IPS-20b (cell line): ENCODE measurements at regions not wholly inside any gene's neighbourhood (a gene's known extent, or its start where the extent isn't known, plus 50 kb on each side); places are given as distances from the start of the nearest gene placed in this dataset.
A peak's percentile ranks its signal among the peaks of the same experiment; 100 is the strongest.
"Not testable (repeated sequence)": the region's sequence is repeated elsewhere in the genome, so short reads cannot be mapped to it uniquely, and the experiment has no call there.

Experiments
- H3K27ac ChIP-seq: one replicate; pipeline ENCODE4 v1.5.1; 2013; ENCODE audit warnings: low read length
- H3K27me3 ChIP-seq: 2 replicates; pipeline ENCODE4 v1.6.1; 2013; ENCODE audit warnings: mild to moderate bottlenecking, low read length, inconsistent platforms; ENCODE audit not compliant: insufficient read depth
- H3K36me3 ChIP-seq: 2 replicates; pipeline ENCODE4 v1.6.1; 2013; ENCODE audit warnings: low read depth, mild to moderate bottlenecking, inconsistent platforms, low read length, moderate library complexity; ENCODE audit not compliant: insufficient read depth
- H3K4me1 ChIP-seq: 2 replicates; pipeline ENCODE4 v1.6.1; 2013; ENCODE audit warnings: mild to moderate bottlenecking, control low read depth, inconsistent platforms, low read length, moderate library complexity; ENCODE audit not compliant: insufficient read depth
- H3K4me3 ChIP-seq: 2 replicates; pipeline ENCODE4 v1.5.1; 2013; ENCODE audit warnings: mild to moderate bottlenecking, low read length, inconsistent platforms
- H3K9ac ChIP-seq: 2 replicates; pipeline ENCODE4 v1.6.1; 2013; ENCODE audit warnings: low read depth, mild to moderate bottlenecking, inconsistent platforms, low read length, moderate library complexity
- H3K9me3 ChIP-seq: 2 replicates; pipeline ENCODE4 v1.6.1; 2013; ENCODE audit warnings: mild to moderate bottlenecking, low read depth, low read length, inconsistent platforms; ENCODE audit not compliant: insufficient read depth

- Histone ChIP-seq H3K27me3 (no peaks in the 10 kb centered on the region), H3K9me3 (no peaks in the 10 kb centered on the region), H3K27ac (no peak overlapping the region), H3K4me1 (no peaks in the 10 kb centered on the region), H3K4me3 (no peak overlapping the region), H3K9ac (no peak overlapping the region), H3K36me3 (no peaks in the 10 kb centered on the region)
Measured at GRCh38 chr6:15755526-15755925, 92.7 kb upstream of the DTNBP1 start.

- no peak overlapping the region for H3K9ac ChIP-seq
- H3K4me1 ChIP-seq, result no peaks in the 10 kb centered on the region
- H3K27me3 ChIP-seq, result no peaks in the 10 kb centered on the region
- no peak overlapping the region for H3K27ac ChIP-seq
- H3K4me3 ChIP-seq, result no peak overlapping the region
- no peaks in the 10 kb centered on the region for H3K9me3 ChIP-seq
- H3K36me3 ChIP-seq, result no peaks in the 10 kb centered on the region
Measured at GRCh38 chr6:15754706-15755079, 91.9 kb upstream of the DTNBP1 start.

- no peaks in the 10 kb centered on the region for H3K4me1 ChIP-seq
- H3K27ac ChIP-seq, result no peak overlapping the region
- no peaks in the 10 kb centered on the region for H3K36me3 ChIP-seq
- H3K9ac ChIP-seq, result no peak overlapping the region
- H3K27me3 ChIP-seq, result no peaks in the 10 kb centered on the region
- no peak overlapping the region for H3K4me3 ChIP-seq
- no peaks in the 10 kb centered on the region for H3K9me3 ChIP-seq
Measured at GRCh38 chr6:15754035-15754705, 91.3 kb upstream of the DTNBP1 start.

- Histone ChIP-seq H3K4me1 (no peaks in the 10 kb centered on the region), H3K4me3 (no peak overlapping the region), H3K27ac (no peak overlapping the region), H3K9ac (no peak overlapping the region), H3K27me3 (no peaks in the 10 kb centered on the region), H3K9me3 (no peaks in the 10 kb centered on the region), H3K36me3 (no peaks in the 10 kb centered on the region)
Measured at GRCh38 chr6:15752820-15753219, 90.0 kb upstream of the DTNBP1 start.

- Histone ChIP-seq H3K4me3 (no peak overlapping the region), H3K9ac (no peak overlapping the region), H3K4me1 (no peaks in the 10 kb centered on the region), H3K9me3 (no peaks in the 10 kb centered on the region), H3K36me3 (no peaks in the 10 kb centered on the region), H3K27ac (no peak overlapping the region), H3K27me3 (no peaks in the 10 kb centered on the region)
Measured at GRCh38 chr6:15751721-15752350, 89.0 kb upstream of the DTNBP1 start.

- Histone ChIP-seq H3K27ac (no peak overlapping the region), H3K4me1 (peaks cover 11% of the 10 kb centered on the region; the same call in 1 of the 2 replicates), H3K27me3 (no peaks in the 10 kb centered on the region), H3K4me3 (no peak overlapping the region), H3K9ac (no peak overlapping the region), H3K9me3 (no peaks in the 10 kb centered on the region), H3K36me3 (no peaks in the 10 kb centered on the region)
Measured at GRCh38 chr6:15748341-15748740, 85.5 kb upstream of the DTNBP1 start.

- Histone ChIP-seq H3K9ac (no peak overlapping the region), H3K27ac (no peak overlapping the region), H3K4me1 (peaks cover 11% of the 10 kb centered on the region; the same call in 1 of the 2 replicates), H3K4me3 (no peak overlapping the region), H3K9me3 (no peaks in the 10 kb centered on the region), H3K27me3 (no peaks in the 10 kb centered on the region), H3K36me3 (no peaks in the 10 kb centered on the region)
Measured at GRCh38 chr6:15747354-15747883, 84.6 kb upstream of the DTNBP1 start.

- H3K27ac ChIP-seq, result no peak overlapping the region
- no peak overlapping the region for H3K9ac ChIP-seq
- H3K4me1 ChIP-seq, result peaks cover 11% of the 10 kb centered on the region; the same call in 1 of the 2 replicates
- no peaks in the 10 kb centered on the region for H3K27me3 ChIP-seq
- H3K4me3 ChIP-seq, result peak overlapping the region; percentile 36; the same call in 1 of the 2 replicates
- H3K9me3 ChIP-seq, result no peaks in the 10 kb centered on the region
- H3K36me3 ChIP-seq, result no peaks in the 10 kb centered on the region
Measured at GRCh38 chr6:15745781-15746180, 83.0 kb upstream of the DTNBP1 start.

- no peak overlapping the region for H3K27ac ChIP-seq
- peak overlapping the region; percentile 36; the same call in 1 of the 2 replicates for H3K4me3 ChIP-seq
- no peaks in the 10 kb centered on the region for H3K27me3 ChIP-seq
- no peaks in the 10 kb centered on the region for H3K9me3 ChIP-seq
- no peak overlapping the region for H3K9ac ChIP-seq
- no peaks in the 10 kb centered on the region for H3K36me3 ChIP-seq
- H3K4me1 ChIP-seq, result peaks cover 11% of the 10 kb centered on the region; the same call in 1 of the 2 replicates
Measured at GRCh38 chr6:15744818-15745402, 82.1 kb upstream of the DTNBP1 start.

- not testable (repeated sequence) for H3K4me3 ChIP-seq, H3K9ac ChIP-seq, H3K36me3 ChIP-seq, H3K9me3 ChIP-seq, H3K27ac ChIP-seq, H3K27me3 ChIP-seq
- H3K4me1 ChIP-seq, result peaks cover 11% of the 10 kb centered on the region; the same call in 1 of the 2 replicates
Measured at GRCh38 chr6:15742013-15742412, 79.2 kb upstream of the DTNBP1 start.

- no peak overlapping the region for H3K27ac ChIP-seq
- H3K4me1 ChIP-seq, result peaks cover 11% of the 10 kb centered on the region; the same call in 1 of the 2 replicates
- no peaks in the 10 kb centered on the region for H3K27me3 ChIP-seq
- H3K4me3 ChIP-seq, result no peak overlapping the region
- H3K36me3 ChIP-seq, result no peaks in the 10 kb centered on the region
- no peak overlapping the region for H3K9ac ChIP-seq
- no peaks in the 10 kb centered on the region for H3K9me3 ChIP-seq
Measured at GRCh38 chr6:15741405-15741804, 78.6 kb upstream of the DTNBP1 start.

GRCh38 chr6:15739867-15740266, 77.0 kb upstream of the DTNBP1 start:
- no peak overlapping the region for H3K4me3 ChIP-seq
- no peak overlapping the region for H3K9ac ChIP-seq
- peaks cover under 1% of the 10 kb centered on the region; the same call in 1 of the 2 replicates for H3K4me1 ChIP-seq
- H3K27ac ChIP-seq, result no peak overlapping the region
- H3K36me3 ChIP-seq, result no peaks in the 10 kb centered on the region
- no peaks in the 10 kb centered on the region for H3K9me3 ChIP-seq
- H3K27me3 ChIP-seq, result no peaks in the 10 kb centered on the region
